Thyroid gland (tissue), 4 donors: ENCODE measurements at regions not wholly inside any gene's neighbourhood (a gene's known extent, or its start where the extent isn't known, plus 50 kb on each side); places are given as distances from the start of the nearest gene placed in this dataset.

ENCODE experiments used
- CTCF ChIP-seq, 6 experiments: fragments of 200-600 bp in 3 of 6; fragments of 450-650 bp in 3 of 6; sonication (generic) in 3 of 6; IDR thresholded peaks; one replicate each; pipeline ENCODE4 v1.5.1; 2016 to 2019; ENCODE audit warnings: antibody characterized with exemption in 6 of 6, mild to moderate bottlenecking in 2 of 6, inconsistent platforms in 1 of 6, moderate library complexity in 1 of 6
- POLR2A ChIP-seq, 2 donors: fragments of 450-650 bp; IDR thresholded peaks; one replicate each; pipeline ENCODE4 v1.6.1; 2017; ENCODE audit warnings: antibody characterized with exemption in 2 of 2, mild to moderate bottlenecking in 2 of 2, moderate library complexity in 1 of 2

DNA sequence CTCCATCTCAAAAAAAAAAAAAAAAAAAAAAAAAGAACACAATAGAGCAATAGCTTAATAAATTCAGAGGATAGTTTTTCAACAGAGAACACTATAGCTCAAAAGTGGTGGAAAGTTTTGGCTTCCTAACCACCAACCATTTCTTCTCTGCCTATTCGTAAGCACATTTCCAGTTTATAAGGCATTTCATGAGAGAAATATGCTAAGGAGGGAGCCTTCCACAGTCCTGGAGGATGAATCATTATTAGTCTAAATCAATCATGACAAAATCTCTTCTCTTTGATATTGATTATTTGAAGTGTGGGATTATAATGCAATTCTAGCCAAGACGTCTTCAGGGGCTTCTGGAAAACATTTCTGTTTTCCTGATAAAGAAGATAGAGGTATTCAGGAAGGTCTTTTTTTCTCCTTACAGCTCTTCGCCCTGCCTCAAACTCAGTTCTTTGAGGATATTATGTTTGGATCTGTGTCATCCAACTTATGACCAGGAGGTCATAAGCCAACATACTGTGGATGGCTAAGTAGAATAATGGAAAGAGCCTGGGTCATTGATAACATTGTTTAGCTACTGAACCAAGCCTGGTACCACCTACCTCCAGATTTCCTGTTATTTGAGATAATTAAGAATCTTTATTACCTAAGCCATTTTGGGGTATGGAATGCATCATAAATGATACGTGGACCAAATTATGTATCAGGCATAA is 207.3 kb downstream of the TRIB2 start:
- TF ChIP-seq CTCF (IDR thresholded peaks at IDR 0.05), result no peak
- TF ChIP-seq POLR2A (IDR thresholded peaks at IDR 0.05), result no peak
